ENCODE measurements at regions not wholly inside any gene's neighbourhood (a gene's known extent, or its start where the extent isn't known, plus 50 kb on each side); places are given as distances from the start of the nearest gene placed in this dataset.
"Not testable (repeated sequence)": the region's sequence is repeated elsewhere in the genome, so short reads cannot be mapped to it uniquely, and the experiment has no call there.

DNA sequence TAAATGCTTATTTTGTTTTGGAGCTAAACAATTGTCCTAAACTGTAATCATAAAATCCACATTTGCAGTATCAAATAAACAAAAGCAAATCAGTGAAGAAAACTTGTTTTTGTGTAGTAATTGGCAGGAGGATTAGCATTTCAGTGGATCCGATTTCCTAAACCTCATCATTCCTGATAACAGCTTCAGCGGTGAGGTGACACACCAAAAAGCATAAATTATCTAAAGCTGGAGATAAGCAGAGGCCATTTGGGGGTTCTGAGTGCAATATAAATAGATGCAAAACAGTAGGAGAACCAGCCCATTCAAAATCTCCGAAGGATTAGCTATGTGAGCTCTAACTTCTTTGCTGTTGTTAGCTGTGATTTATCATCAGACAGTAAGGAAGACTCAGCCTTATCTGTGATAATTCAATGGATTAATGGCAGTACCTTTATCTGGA is 235.8 kb downstream of the EPHA7 start:
- no peaks in the 10 kb centered on the region for H3K4me1 Mint-ChIP-seq (ENCODE audit: low read depth)
- no peaks in the 10 kb centered on the region for H3K27me3 Mint-ChIP-seq (ENCODE audit: low read depth)
- DNase-seq (ENCODE audit: low spot score) = no peak
- no peaks in the 10 kb centered on the region for H3K9me3 Mint-ChIP-seq
- no peak overlapping the region for H3K4me3 Mint-ChIP-seq
- no peaks in the 10 kb centered on the region for H3K36me3 Mint-ChIP-seq (ENCODE audit: low read depth)
- H3K27ac Mint-ChIP-seq = no peak overlapping the region

- DNase-seq (ENCODE audit: low spot score) = no peak
- no peaks in the 10 kb centered on the region for H3K4me1 Mint-ChIP-seq (ENCODE audit: low read depth)
- H3K36me3 Mint-ChIP-seq (ENCODE audit: low read depth) = no peaks in the 10 kb centered on the region
- no peaks in the 10 kb centered on the region for H3K9me3 Mint-ChIP-seq
- H3K27ac Mint-ChIP-seq = no peak overlapping the region
- no peaks in the 10 kb centered on the region for H3K27me3 Mint-ChIP-seq (ENCODE audit: low read depth)
- H3K4me3 Mint-ChIP-seq = no peak overlapping the region
Observed at GRCh38 chr6:93182938-93183479, 236.3 kb downstream of the EPHA7 start.

DNA sequence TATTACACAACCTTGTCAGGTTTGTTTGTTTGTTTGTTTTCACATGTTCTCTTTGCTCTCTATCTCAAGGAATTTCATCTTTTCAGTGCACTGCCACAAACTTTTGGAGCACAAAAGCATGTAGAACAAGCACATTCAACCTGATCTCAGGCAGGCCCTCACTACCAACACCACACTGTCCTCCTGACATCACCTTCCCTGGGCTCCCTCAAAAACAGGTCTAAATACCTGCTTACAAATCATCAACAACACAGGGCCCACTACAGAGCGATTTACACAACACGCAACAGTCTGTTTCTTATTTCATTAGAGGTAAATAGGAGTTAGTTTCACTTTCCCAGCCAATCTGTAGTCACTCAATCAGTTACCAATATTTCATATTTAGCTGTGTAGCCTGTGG is 241.4 kb downstream of the EPHA7 start:
- H3K4me3 Mint-ChIP-seq = no peak overlapping the region
- H3K36me3 Mint-ChIP-seq (ENCODE audit: low read depth) = no peaks in the 10 kb centered on the region
- H3K4me1 Mint-ChIP-seq (ENCODE audit: low read depth) = no peaks in the 10 kb centered on the region

DNA sequence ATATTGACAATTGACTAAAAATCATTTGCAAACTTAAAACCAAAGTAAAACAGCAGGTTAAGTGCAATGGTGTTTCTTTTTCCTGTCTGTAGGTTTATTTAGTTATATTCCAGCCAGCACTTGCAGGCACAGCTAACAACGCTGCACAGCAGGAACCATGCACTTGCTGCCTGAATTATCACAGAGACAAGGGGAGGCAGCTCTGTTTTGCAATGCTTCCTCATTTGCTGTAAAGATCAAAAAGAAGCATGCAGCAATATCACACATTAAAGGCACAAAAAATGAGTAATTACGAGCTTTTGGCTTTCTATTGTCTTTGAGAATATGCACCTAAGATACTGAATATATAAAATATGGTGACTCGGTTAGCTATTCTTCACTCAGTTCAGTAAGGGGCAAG is 241.9 kb downstream of the EPHA7 start:
- Mint-ChIP-seq H3K27ac (no peak overlapping the region), H3K4me1 (ENCODE audit: low read depth) (no peaks in the 10 kb centered on the region), H3K4me3 (no peak overlapping the region), H3K27me3 (ENCODE audit: low read depth) (no peaks in the 10 kb centered on the region), H3K9me3 (no peaks in the 10 kb centered on the region), H3K36me3 (ENCODE audit: low read depth) (no peaks in the 10 kb centered on the region)
- no peak for DNase-seq (ENCODE audit: low spot score)

More for the DNA sequence above, 241.4 kb downstream of the EPHA7 start:
- no peak for DNase-seq (ENCODE audit: low spot score)
- H3K9me3 Mint-ChIP-seq = no peaks in the 10 kb centered on the region
- H3K27ac Mint-ChIP-seq = no peak overlapping the region
- H3K27me3 Mint-ChIP-seq (ENCODE audit: low read depth) = no peaks in the 10 kb centered on the region

GRCh38 chr6:93176070-93176469 is 243.3 kb downstream of the EPHA7 start:
- no peaks in the 10 kb centered on the region for H3K4me1 Mint-ChIP-seq (ENCODE audit: low read depth)
- no peaks in the 10 kb centered on the region for H3K36me3 Mint-ChIP-seq (ENCODE audit: low read depth)
- DNase-seq (ENCODE audit: low spot score) = no peak
- no peak overlapping the region for H3K27ac Mint-ChIP-seq
- H3K27me3 Mint-ChIP-seq (ENCODE audit: low read depth) = no peaks in the 10 kb centered on the region
- peaks cover 4% of the 10 kb centered on the region for H3K9me3 Mint-ChIP-seq
- no peak overlapping the region for H3K4me3 Mint-ChIP-seq

- not testable (repeated sequence) for H3K4me3 Mint-ChIP-seq; H3K9me3 Mint-ChIP-seq; DNase-seq (ENCODE audit: low spot score); H3K36me3 Mint-ChIP-seq (ENCODE audit: low read depth); H3K27ac Mint-ChIP-seq; H3K4me1 Mint-ChIP-seq (ENCODE audit: low read depth); H3K27me3 Mint-ChIP-seq (ENCODE audit: low read depth)
Observed at GRCh38 chr6:93173573-93173972, 245.8 kb downstream of the EPHA7 start.

GRCh38 chr6:93165850-93166430 is 253.4 kb downstream of the EPHA7 start:
- Mint-ChIP-seq H3K9me3 (no peaks in the 10 kb centered on the region), H3K4me3 (no peak overlapping the region), H3K4me1 (ENCODE audit: low read depth) (no peaks in the 10 kb centered on the region), H3K27ac (no peak overlapping the region), H3K27me3 (ENCODE audit: low read depth) (no peaks in the 10 kb centered on the region), H3K36me3 (ENCODE audit: low read depth) (no peaks in the 10 kb centered on the region)
- no peak for DNase-seq (ENCODE audit: low spot score)

DNA sequence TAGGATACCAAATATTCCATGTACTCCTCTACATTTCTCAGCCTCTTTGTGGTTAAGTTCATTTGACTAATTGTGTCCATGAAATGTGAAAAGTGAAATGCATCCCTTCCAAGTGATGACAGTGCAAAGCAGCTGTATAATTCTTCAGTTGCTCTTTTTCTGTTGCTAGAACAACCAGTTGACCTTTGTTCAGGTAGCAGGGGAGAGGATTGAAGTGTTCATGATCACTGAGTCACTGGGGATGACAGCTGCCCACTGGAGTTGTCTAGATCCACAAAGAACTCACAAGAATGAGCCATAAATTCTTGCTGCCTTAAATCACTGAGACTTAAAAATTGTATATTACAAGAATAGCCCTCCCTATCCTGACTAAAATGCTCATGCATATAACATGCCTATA is 254.6 kb downstream of the EPHA7 start:
- H3K4me1 Mint-ChIP-seq (ENCODE audit: low read depth) = no peaks in the 10 kb centered on the region
- H3K4me3 Mint-ChIP-seq = no peak overlapping the region
- H3K27ac Mint-ChIP-seq = no peak overlapping the region
- no peaks in the 10 kb centered on the region for H3K36me3 Mint-ChIP-seq (ENCODE audit: low read depth)
- no peaks in the 10 kb centered on the region for H3K9me3 Mint-ChIP-seq
- no peaks in the 10 kb centered on the region for H3K27me3 Mint-ChIP-seq (ENCODE audit: low read depth)
- no peak for DNase-seq (ENCODE audit: low spot score)

GRCh38 chr6:93163146-93163545 is 256.2 kb downstream of the EPHA7 start:
- no peaks in the 10 kb centered on the region for H3K4me1 Mint-ChIP-seq (ENCODE audit: low read depth)
- no peaks in the 10 kb centered on the region for H3K27me3 Mint-ChIP-seq (ENCODE audit: low read depth)
- H3K36me3 Mint-ChIP-seq (ENCODE audit: low read depth) = no peaks in the 10 kb centered on the region
- peaks cover 6% of the 10 kb centered on the region for H3K9me3 Mint-ChIP-seq
- no peak for DNase-seq (ENCODE audit: low spot score)
- no peak overlapping the region for H3K27ac Mint-ChIP-seq
- no peak overlapping the region for H3K4me3 Mint-ChIP-seq

DNA sequence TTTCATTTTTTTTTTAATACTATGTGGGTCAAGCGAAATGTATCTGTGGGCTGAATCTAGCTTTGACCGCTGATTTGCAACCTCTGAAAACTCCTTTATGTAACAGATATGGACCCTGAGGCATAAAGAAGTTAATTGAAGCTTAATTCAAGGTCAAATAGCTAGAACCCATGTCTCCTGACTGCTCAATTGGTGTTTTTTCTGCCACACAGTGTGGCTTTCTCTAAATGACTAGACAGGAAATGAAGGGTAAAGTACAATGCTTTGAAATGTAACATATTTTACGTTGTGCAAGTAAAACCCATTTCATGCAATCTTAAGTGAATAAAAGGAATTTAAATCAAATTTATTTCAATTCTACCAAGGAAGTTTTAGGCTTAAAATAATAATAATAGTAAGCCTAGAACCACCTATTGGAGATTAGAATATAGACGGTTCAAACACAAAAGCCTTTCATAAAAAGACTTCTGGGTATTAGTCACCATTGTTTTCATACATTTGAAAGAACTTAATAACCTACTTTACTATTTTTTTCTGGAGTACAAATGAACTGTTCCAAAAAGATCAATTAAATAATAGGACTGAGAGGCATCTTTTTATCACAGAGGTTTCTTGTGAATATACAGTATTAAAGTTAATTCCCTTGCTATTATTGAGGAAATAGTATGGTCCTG is 279.8 kb downstream of the EPHA7 start:
- no peak overlapping the region for H3K27ac Mint-ChIP-seq
- no peaks in the 10 kb centered on the region for H3K4me1 Mint-ChIP-seq (ENCODE audit: low read depth)
- no peaks in the 10 kb centered on the region for H3K36me3 Mint-ChIP-seq (ENCODE audit: low read depth)
- no peaks in the 10 kb centered on the region for H3K27me3 Mint-ChIP-seq (ENCODE audit: low read depth)
- no peak overlapping the region for H3K4me3 Mint-ChIP-seq
- DNase-seq (ENCODE audit: low spot score) = no peak
- H3K9me3 Mint-ChIP-seq = no peaks in the 10 kb centered on the region

GRCh38 chr6:93136111-93136510 is 283.2 kb downstream of the EPHA7 start:
- no peaks in the 10 kb centered on the region for H3K36me3 Mint-ChIP-seq (ENCODE audit: low read depth)
- no peak for DNase-seq (ENCODE audit: low spot score)
- no peak overlapping the region for H3K4me3 Mint-ChIP-seq
- no peaks in the 10 kb centered on the region for H3K9me3 Mint-ChIP-seq
- no peak overlapping the region for H3K27ac Mint-ChIP-seq
- no peaks in the 10 kb centered on the region for H3K4me1 Mint-ChIP-seq (ENCODE audit: low read depth)
- H3K27me3 Mint-ChIP-seq (ENCODE audit: low read depth) = no peaks in the 10 kb centered on the region

DNA sequence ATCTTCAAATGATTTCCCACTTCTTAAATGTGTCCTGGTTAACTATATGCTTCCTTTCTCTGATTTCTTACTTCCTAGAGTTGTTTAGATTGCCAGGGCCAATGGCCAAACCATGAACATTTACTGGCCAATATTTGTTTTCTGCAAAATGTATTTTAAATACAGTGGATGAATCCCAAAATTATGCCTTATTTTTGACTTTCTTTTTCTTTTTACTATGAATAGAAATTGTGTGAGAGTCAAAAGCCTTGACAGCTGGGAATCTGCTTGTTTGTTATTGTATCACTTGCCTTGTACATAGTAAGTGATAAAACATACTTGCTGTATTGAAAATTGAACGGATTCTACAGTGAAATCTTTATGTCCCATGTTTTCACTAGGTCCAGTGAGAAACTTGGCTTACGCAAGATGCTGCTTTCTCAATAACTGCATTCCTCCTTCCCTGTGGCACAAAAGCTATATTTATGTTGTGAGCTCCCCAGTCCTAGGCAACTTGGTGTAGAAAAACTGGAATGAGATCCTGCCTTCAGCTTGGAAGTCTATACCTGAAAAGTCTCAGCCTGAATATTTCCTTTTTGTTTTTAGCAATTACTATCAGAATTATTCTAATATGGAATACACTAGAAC is 295.2 kb downstream of the EPHA7 start:
- DNase-seq (ENCODE audit: low spot score) = no peak
- H3K4me3 Mint-ChIP-seq = no peak overlapping the region
- no peaks in the 10 kb centered on the region for H3K27me3 Mint-ChIP-seq (ENCODE audit: low read depth)

DNA sequence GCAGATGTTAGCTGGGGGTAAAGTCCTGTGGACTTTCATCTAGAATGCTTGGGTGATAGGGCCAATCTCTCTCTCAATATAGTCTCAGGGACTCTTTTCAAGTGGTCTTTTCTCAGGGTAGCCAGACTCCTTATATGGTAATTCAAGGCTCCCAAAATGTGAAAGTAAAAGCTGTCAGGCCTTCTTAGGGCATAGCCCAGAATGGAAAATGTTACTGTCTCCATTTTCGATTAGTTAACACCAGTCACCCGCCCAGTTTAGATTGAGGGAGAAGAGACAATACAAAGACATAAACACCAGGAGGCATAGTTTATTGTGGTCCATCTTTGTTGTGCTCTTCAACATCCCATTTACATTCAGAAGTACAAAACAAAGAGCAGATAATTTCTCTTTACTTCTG is 295.8 kb downstream of the EPHA7 start:
- DNase-seq (ENCODE audit: low spot score) = no peak
- Mint-ChIP-seq H3K27ac (no peak overlapping the region), H3K27me3 (ENCODE audit: low read depth) (no peaks in the 10 kb centered on the region), H3K4me3 (no peak overlapping the region), H3K9me3 (peaks cover 12% of the 10 kb centered on the region), H3K36me3 (ENCODE audit: low read depth) (no peaks in the 10 kb centered on the region), H3K4me1 (ENCODE audit: low read depth) (no peaks in the 10 kb centered on the region)

More for the DNA sequence above, 295.2 kb downstream of the EPHA7 start:
- no peaks in the 10 kb centered on the region for H3K36me3 Mint-ChIP-seq (ENCODE audit: low read depth)
- H3K27ac Mint-ChIP-seq = no peak overlapping the region
- no peaks in the 10 kb centered on the region for H3K4me1 Mint-ChIP-seq (ENCODE audit: low read depth)
- peaks cover 12% of the 10 kb centered on the region for H3K9me3 Mint-ChIP-seq

DNA sequence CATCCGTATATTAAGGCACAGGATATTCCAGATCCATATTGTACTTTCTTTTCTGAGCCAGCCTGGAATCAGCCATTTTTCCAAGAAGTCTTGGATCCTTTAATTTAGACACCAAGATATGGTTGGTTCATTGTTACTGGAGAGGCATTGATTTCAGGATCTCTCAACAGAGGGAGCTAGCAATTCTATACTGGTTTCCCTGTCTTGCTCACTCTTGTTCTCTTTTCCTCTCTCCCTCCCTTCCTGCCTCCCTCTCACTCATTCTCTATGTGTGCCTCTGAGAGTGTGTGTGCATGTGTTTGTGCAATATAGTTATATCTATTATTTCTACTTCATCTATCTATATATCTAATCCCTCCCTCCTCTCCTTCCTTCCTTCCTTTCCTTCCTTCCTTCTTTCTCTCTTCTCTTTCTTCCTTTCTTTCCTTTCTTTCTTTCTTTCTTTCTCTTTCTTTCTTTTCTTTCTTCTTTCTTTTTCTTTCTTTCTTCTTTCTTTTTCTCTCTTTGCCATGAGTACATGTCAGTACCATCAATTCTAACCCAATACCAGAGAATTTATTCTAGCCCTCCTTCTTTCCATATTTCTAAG is 299.1 kb downstream of the EPHA7 start:
- no peak overlapping the region for H3K27ac Mint-ChIP-seq
- no peak for DNase-seq (ENCODE audit: low spot score)
- H3K9me3 Mint-ChIP-seq = peaks cover 4% of the 10 kb centered on the region
- H3K4me1 Mint-ChIP-seq (ENCODE audit: low read depth) = no peaks in the 10 kb centered on the region
- no peak overlapping the region for H3K4me3 Mint-ChIP-seq
- H3K27me3 Mint-ChIP-seq (ENCODE audit: low read depth) = no peaks in the 10 kb centered on the region
- H3K36me3 Mint-ChIP-seq (ENCODE audit: low read depth) = no peaks in the 10 kb centered on the region
